ENCODE measurements at regions not wholly inside any gene's neighbourhood (a gene's known extent, or its start where the extent isn't known, plus 50 kb on each side); places are given as distances from the start of the nearest gene placed in this dataset.

DNA sequence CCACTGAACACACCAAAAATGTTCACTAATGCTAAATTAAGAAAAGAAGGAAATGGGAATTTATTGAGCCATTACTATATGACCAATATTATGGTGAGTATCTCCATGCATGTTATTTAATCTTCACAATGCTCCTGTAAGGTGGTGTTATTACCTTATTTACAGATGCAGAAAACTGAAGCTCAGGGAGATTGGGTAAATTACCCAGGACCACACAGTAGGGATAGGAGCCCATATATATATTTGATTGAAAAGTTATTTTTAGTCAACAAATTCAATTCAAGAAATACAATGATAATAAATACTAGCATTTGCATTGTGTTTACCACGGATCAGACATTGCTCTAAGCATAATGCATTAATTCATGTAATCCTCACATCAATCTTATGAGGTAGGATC, 202.2 kb upstream of the FBXO11 start:
- DNase-seq, result no peak

DNA sequence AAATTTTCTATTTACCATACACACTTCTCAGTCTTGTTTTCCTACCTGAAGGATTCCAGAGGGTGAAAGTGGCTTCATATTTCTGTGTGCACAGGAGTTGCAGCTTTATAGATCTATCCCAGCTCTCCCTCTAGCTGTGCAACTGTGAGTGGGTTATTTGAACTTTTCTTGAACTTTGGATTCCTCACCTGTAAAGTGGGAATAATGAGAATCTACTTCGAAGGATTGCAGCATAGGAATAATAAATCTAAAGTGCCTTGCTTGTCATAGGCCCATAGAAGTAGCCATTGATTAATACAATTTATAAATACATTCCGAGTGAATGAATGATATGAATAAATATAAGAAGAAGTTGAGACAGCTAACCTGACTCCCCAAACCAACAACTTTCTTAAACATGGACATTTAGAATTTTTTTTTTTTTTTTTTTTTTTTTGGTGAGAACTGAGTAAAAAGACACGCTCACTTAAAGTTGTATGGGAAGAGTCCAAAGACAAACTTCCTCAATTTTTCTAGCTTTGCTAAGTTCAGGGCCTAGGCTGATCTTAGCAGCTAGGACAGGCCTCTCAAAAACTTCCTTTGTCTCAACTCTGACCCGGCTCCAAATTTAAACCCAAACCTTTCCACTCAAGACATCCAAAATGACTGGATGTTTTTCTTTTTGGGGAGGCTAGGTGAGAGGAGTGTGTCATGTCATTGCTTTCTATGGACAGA, 203.3 kb upstream of the FBXO11 start:
- DNase-seq, result no peak

DNA sequence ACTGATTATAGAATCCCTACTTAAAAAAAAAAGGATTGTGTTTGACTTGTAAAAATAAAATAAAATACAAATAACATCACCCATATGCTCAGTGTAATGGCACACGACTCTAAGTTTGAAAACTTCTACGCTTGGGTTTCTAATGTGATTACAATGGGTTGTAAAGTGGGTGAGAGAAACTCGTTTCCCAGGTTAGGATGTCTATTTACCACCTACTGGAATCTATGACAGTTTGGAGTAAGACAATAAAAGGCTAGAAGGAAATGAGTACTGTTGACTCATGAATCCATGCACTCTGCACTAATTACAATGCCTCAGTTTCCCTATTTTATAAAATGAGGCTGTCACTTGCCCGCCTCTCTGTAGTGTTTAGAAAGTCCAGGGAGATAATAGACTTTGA, 204.0 kb upstream of the FOXN2 start:
- no peak for DNase-seq

DNA sequence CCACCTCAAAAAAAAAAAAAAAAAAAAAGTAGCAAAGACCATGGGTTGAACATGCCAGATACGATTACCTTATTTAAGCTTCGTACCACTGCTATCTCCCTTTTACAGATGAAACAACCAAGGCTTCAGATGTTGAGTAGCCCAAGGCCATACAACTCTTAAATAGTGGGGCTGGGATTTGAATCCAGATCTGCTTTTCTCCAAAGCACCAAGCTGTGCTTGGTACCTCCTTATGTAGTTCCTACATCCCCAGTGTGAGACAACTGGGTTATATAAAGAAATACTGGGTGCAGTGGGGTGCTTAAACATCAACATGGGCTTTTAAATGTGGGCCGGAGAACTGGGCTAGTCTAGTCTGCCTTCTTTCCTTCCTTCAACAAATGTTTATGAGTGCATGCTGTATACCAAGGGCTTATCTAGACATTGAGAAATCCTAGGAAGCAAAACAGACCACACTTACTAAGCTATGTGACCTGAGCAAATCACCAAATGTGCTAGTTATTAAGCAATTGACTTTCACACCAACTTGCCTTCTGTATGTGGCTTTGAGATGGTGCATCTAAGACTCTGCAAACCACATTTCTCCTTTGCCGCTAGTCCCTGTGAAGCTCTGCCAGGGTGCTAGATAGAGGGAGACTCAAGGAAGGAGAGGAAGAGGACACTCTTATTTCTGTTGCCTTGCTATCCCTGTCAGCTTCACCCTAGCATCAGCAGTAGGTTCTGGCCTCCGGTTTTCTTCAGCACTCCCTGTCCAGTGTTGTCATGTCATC, 201.4 kb upstream of the FOXN2 start:
- DNase-seq, result no peak

DNA sequence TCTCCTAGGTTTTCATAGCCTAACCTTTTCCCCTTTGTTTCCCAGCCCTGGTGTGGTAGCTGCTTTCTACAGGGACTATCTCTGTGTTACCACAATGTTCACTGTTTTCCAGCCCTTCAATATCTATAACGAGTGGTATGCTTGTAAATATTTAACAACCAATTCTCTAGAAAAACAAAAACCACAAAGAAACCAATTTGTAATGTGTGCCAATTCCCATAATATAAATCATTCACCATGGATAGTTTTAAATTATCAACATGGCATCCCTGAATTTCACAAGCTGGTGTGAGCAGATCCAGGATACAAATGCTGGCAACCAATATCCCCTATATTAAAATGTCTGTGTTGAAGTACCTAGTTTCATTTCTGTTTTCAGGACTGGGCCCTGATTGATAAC, 200.7 kb upstream of the FOXN2 start:
- no peak for DNase-seq

DNA sequence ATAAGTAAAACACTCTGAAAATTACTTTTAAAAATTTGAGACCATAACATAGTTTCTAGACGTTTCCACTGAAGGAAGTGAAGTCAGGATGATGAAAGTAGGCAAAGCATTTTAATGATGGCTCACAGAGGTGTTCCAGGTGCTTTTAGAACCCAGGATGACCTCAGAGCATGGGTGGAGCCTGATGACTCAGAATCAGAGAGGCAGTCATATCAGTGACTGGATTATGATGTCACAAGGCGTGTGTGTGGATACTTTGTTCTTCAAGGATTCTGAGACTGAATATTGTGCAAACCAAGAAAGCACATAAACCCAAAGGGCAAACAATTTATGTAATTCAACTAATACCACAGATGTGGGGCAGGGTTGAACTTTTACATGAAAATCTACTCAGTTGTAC, 200.2 kb upstream of the FOXN2 start:
- peak; percentile 35 for DNase-seq

DNA sequence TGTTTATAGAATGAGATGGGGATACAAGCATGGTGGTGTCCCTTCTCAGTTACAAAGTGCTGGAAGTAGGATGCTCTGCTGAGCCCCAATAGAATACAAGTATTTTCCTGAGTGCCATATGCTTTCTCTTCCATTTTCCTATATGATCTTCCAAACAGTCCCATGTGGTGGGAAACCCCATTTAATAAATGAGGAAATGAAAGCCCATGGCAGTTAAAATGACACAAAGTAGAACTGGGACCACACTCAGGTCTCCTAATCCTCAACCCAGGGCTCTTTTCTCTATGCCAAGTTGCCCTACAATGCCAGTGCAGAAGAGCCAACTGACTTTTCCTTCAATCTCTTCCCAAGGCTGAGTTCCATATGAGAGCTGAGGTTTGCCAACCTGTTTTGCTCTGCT, 198.0 kb upstream of the FOXN2 start:
- DNase-seq, result no peak

DNA sequence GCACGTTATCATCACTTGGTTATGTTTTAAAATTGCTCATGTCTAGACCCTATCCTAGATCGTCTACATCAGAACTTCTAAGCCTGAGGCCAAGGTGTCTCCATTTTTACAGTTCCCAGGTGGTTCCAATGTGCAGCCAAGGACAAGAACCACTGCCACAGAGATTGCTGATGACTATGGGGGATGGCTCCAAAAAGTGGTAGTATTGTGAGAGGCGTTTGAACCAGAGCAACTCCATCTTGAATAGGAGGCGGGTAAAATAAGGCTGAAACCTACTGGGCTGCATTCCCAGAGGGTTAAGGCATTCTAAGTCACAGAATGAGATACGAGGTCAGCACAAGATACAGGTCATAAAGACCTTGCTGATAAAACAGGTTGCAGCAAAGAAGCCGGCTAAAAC, 195.6 kb upstream of the FOXN2 start:
- no peak for DNase-seq

DNA sequence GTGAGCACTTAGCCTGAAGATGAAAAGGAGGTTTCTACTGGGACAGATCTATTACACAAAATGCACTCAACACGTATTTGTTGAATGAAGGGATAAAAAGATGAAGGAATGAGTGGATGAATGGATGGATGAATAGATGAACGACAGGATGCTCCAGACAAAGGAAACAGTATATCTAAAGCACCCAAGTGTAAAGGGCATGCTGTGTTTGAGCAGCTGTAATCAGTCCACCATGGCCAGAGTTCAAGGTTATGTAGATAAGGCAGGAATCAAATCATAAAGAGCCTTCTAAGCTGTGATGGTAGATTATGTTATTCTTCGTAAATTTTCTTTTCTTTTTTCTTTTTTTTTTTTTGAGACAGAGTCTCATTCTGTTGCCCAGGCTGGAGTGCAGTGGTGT, 194.4 kb upstream of the FOXN2 start:
- no peak for DNase-seq

DNA sequence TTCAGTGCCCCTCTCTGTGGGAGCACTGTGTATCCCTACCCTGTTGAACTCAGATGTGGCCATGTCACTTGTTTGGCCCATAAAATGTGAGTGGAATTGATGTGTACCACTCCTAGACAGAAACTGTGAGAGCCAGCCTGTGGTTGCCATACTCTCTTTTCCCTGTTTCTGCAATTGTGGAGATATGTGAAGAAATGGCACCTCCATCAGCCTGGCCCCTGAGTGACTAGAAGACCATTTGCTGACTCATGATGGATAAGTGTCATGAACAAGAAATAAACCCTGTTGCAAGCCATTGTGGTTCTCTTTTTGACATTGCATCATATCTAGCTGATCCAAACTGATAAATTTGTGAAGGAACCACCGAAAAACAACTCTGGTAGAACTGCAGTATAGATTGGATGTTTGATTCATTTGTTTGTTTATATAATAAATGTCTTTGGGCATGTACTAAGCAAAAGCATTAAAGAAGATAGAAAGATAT, 193.7 kb upstream of the FOXN2 start:
- DNase-seq, result no peak

DNA sequence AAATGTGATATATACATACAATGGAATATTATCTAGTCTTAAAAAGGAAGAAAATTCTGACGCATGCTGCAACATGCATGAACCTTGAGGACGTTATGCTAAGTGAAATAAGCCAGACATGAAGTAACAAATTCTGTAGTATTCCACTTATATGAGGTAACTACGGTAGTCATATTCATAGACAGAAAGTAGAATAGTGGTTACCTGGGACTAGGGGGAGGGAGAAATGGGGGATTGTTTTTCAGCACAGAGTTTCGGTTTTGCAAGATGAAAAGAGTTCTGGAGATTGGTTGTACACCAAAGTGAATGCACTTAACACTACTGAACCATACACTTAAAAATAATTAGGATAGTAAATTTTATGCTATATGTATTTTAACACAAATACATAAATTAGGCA, 192.3 kb upstream of the FOXN2 start:
- no peak for DNase-seq

DNA sequence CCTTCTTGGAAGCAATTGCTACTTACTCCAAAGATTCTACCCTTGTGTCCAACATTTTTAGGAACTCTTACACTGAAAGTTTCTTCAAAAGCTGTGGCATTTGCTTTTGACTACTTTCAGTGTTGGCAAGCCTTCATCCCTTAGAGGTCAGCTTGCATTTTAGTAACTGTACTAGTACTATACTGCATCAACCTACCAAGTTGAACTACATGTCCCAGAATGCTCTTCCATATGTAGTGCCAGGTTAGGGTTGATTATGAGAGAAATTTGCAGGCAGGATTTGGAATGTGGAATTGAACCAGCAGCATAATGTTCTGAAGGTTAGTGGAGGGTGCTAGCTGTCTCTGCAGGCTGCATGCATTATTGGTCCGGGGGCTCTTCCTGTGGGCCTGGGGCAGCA, 189.9 kb upstream of the FOXN2 start:
- no peak for DNase-seq

DNA sequence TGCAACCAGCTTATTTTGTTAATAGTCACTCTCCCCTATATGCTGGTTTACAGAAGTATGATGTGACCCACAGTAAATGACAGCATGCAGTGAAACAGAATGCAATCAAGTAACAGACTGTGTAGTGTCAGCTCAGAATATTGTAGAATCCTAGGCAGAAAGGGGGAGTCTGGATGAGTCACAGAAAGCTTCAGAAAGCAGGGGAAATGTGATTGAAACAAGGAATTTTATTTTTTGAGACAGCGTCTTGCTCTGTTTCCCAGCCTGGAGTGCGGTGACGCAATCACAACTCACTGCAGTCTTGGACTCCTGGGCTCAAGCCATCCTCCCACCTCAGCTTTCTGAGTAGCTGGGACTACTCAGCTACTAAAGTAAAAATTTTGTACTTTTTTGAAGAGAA, 188.3 kb upstream of the FOXN2 start:
- DNase-seq, result no peak

DNA sequence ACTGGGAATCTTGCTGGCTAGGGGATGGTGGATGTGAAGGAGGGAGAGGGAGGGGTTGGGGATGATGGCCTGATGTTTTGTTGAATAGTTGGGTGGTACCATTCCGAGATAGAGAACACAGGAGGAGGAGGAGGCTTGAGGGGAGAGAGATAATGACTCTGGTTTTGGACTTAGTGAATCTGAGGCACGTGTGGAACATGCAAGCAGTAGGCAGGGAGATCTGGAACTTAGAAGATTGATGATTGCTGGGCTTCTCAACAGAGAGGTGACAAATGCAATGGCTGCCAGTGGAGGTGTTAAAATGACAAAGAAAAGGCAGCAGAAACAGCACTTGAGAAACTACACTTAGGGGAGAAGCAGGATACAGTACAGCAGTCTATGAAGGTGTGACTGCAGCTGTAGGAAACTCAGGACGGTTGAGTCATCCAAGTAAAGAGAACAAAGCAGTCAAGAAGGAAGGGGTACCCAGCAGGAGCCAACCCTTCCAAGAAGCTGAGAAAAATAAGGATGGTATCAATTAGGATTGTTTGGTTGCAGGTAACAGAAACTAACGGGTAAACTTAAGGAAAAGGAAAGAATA, 186.8 kb upstream of the FOXN2 start:
- no peak for DNase-seq

DNA sequence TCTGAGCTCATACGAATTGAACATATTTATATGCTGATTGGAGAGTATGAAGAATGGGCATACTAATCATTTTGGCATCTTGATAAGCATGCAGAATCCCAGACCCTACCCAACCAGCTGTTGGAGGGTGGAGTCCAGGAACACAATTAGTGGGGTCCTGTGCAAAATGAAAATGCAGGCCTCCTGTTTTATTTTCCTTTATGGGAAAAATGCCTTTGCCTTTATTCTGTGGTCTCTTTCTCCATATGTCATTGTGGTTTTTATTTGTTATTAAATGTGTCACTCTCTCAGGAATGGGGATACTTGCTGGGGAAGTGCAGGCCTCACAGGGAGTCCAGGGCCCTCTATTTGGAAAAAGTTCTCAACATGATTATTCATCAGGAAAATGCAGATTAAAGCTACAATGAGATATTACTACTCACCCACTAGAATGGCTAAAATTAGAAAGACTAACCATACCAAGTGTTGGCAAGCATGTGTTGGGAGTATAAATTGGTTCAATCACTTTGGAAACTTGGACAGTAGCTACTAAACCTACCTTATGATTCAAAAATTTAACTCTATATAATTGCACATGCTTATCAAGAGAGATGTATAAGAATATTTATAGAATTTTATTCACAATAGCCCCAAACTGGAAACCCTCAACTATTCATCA, 185.1 kb upstream of the FOXN2 start:
- DNase-seq, result no peak

DNA sequence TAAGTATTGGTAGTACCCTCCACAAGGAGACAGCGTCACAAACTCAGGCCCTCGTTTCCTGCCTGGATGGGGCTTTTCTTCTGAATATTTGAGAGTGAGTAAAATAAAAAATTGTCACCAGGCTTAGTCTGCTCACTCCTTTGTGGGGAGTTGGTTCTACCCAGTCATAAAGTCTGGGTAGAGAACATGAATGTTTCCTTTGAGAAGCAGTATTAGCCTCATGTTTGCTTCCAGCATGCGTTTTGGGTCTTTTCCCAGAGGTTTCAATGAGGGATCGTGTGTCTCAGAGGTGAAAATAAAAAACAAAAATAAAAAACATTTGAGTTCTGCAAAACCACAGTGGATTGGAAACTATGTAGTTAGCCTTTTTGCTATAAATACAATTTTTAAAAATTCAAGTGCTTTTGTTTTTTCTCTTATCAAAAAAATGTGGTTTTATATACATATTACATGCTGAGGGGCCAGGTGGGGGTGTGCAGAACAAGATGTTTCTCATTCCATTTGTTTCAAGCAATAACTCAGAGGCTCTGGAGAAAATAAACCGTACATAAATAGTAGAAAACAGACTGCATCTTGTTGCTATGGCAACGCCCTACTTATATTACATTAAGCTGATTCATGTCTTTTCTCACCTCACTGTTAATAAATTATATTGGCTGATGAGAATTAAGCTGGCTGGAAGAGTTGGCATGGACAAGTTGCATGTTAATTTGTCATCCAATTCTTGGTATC, 182.8 kb upstream of the FOXN2 start:
- DNase-seq, result peak; percentile 50

DNA sequence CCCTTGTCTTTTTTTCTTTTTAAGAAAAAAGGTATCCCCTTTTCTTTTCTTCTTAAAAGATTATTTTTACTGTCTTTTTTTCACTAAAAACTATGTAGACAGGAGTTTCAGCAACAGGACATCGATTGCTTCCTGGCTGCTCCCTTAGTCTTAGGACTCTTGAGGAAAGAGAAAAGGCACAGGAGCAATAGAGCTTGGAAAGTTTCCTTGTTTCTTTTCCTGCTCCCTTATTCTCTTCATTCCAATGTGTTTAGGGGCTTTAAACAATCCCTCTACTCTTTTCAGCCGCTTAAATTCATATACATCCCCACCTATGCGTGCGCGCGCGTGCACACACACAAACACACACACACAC, 182.2 kb upstream of the FOXN2 start:
- DNase-seq, result no peak

DNA sequence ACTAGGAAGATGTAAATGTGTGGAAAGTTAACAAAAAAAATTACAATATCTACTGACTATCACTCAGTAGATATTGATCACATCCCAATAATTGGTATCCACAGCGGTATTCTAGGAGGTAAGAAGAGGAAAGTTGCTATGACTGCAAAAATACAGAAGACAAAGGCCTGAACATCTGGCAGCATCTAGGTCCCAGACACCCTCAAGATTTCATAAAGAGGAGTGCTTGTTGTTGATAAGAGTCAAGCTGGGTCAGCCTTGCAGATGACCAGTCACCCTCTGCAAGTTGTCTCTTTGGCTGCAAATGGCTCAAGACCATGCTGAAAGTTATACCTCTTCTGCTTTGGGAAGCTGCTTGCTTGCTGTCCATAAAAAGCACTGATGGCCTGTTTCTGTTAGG, 179.8 kb upstream of the FOXN2 start:
- DNase-seq, result no peak

DNA sequence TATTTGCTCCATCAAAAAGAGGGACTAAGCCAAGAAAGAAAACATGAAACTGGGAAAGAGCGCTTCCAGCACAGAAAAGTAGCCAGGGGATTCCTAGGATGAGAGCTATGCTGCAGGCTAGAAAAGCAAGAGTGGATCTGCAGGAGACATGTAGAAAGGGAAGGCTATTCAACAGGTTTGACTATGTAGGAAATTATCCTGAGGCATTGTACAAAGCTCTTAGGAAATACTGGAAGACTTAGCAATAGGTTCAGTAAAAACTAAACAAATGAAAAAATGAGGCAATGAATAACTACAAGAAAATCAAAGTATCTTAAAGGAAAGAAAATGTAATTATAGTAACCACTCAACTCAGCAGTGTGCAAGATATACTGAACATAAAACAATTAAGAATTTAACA, 178.7 kb upstream of the FOXN2 start:
- no peak for DNase-seq

DNA sequence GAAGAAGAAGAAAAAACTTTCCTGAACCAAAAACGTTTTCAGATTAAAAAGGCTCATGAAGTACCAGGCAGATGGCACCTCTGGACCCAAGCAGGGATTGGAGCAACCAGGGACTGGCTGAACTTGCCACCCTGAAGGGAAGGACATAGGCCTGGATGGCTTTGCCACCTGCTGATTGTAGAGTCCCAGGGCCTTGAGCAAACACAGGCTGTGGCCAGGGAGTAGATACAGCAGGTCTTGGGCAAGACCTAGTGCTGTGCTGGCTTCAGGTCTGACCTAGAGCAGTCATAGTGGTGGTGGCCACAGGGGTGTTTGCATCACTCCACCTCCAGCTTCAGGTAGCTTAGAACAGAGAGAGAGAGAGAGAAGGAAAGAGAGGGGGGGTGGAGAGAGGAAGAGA, 176.7 kb upstream of the FOXN2 start:
- DNase-seq, result no peak

DNA sequence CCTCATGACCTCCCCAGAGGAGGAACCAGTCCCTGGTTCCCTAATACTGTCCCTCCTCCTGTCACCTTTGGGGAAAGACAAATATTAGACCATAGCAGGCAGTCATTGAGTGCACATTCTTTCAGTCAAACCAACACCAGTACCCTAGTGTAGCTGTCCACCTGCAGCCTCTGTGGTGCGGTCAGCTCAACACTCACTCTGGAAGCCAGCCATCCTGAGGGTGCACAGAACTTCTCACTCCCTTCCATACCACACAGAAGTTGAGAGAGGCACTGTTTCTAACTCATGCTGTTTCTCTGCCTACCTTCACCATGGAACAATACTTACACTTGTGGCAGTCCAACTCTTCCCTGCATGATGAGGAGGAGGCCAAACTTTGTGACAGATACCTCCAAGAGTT, 175.6 kb upstream of the FOXN2 start:
- no peak for DNase-seq

DNA sequence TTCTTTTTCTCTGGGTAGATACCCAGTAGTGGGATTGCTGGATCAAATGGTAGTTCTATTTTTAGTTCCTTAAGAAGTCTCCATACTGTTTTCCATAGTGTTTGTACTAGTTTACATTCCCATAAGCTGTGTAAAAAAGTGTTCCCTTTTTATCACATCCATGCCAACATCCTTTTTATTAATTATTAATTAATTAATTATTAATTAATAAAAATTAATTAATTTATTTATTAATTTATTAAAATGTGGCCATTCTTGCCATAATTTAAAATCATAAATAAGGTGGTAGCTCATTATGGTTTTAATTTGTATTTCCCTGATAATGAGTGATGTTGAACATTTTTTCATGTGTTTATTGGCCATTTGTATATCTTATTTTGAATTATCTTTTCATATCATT, 173.9 kb upstream of the FOXN2 start:
- DNase-seq, result no peak

DNA sequence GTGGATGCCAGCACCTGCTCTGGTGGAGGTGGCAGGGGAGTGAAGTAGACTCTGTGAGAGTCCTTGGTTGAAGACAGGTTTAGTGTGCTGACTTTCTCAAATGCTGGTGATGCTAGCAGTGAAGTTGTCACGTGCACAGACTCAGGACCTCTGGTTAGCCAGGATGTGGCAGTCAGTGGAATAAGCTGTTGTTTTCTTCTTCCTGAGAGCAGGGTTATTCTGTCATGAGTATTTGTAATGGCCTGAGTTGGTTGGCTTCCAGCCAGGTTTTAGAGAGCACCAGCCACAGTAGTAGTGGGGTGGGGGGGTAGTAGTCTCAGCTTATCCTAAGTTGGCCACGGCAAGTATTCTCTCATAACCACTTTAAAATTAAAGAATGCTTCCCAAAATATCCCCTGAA, 169.7 kb upstream of the FOXN2 start:
- DNase-seq, result peak; percentile 13
